K562 (cell line): ENCODE measurements at regions not wholly inside any gene's neighbourhood (a gene's known extent, or its start where the extent isn't known, plus 50 kb on each side); places are given as distances from the start of the nearest gene placed in this dataset.

Experiments
- ARHGAP35 ChIP-seq: fragments of 450-650 bp; IDR thresholded peaks from 2 replicates; pipeline ENCODE4 v1.6.1; 2018; ENCODE audit not compliant: partially characterized antibody
- MAFK ChIP-seq: IDR thresholded peaks from 2 replicates; pipeline ENCODE4 v1.6.1; 2011; ENCODE audit warnings: low read length, improper control_type of control experiment
- TF ChIP-seq, protein P1 (sequence below): sonication (generic); formaldehyde crosslinking; IDR thresholded peaks from 2 replicates; pipeline ENCODE4 v1.9.0; 2022; ENCODE audit warnings: mild to moderate bottlenecking, missing genetic modification reagents

GRCh38 chr16:86449446-86450095 lies 60.8 kb upstream of the FOXF1 start:
- TF ChIP-seq, protein P1, sequence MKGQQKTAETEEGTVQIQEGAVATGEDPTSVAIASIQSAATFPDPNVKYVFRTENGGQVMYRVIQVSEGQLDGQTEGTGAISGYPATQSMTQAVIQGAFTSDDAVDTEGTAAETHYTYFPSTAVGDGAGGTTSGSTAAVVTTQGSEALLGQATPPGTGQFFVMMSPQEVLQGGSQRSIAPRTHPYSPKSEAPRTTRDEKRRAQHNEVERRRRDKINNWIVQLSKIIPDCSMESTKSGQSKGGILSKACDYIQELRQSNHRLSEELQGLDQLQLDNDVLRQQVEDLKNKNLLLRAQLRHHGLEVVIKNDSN (CRISPR knock-in tag), result no peak
- TF ChIP-seq ARHGAP35, result no peak
- no peak for TF ChIP-seq MAFK
